ENCODE measurements at regions not wholly inside any gene's neighbourhood (a gene's known extent, or its start where the extent isn't known, plus 50 kb on each side); places are given as distances from the start of the nearest gene placed in this dataset.
A peak's percentile ranks its signal among the peaks of the same experiment; 100 is the strongest.
"Not testable (repeated sequence)": the region's sequence is repeated elsewhere in the genome, so short reads cannot be mapped to it uniquely, and the experiment has no call there.

DNA sequence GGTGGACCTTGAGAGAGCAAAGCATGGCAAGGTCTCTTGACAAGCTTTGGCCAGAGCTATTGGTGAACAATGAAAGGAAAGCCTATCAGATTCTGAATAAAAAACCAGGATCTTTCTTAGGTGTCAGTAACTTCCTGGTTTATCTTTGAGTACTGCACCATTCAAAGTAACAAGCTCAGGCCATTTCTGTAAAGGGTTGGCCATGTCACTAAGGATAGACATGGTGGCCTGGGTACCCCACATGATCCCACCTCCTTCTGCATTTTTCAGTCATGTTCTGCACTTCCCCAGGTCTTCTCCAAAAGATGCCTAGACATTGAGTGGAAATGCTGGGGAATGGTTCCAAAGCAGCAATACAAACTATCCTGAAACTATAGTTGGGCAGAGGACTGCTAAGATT lies 242.0 kb downstream of the ARHGAP12 start:
- no peak for DNase-seq

DNA sequence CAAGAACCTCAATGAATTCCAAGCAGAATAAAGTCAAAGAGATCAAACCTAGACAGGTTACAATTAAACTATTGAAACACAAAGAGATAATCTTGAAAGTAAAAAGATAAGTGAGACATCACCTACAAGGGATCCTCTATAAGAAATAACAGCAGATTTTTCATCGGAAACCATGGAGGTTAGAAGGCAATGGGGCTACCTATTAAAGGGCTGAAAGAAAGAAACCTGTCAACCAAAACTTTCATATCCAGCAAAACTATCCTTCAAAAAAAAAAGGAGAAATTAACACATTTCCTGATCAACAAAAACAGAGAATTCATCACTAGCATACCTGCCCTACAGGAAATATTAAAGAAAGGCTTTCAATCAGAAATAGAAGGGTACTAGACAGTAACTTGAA lies 244.9 kb downstream of the ARHGAP12 start:
- DNase-seq: no peak

DNA sequence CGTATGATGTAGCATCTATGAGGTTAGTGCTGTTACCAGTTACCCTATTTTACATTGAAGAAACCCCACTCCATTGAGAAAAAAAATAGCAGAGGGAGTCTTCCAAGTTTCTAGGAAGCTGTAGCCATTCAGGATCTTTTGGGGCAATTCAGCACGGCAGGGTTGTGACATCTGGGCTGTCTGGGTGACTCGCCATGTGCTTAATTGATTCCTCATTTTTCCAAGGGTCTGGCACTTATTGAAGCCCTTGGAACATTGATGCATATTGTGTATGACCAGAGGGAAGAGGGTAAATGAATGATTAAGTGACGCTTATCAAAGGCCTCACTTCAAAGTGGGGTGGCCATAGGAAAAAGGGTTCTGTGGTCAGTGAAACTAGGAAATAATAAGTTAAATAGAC lies 248.7 kb downstream of the ARHGAP12 start:
- no peak for DNase-seq

DNA sequence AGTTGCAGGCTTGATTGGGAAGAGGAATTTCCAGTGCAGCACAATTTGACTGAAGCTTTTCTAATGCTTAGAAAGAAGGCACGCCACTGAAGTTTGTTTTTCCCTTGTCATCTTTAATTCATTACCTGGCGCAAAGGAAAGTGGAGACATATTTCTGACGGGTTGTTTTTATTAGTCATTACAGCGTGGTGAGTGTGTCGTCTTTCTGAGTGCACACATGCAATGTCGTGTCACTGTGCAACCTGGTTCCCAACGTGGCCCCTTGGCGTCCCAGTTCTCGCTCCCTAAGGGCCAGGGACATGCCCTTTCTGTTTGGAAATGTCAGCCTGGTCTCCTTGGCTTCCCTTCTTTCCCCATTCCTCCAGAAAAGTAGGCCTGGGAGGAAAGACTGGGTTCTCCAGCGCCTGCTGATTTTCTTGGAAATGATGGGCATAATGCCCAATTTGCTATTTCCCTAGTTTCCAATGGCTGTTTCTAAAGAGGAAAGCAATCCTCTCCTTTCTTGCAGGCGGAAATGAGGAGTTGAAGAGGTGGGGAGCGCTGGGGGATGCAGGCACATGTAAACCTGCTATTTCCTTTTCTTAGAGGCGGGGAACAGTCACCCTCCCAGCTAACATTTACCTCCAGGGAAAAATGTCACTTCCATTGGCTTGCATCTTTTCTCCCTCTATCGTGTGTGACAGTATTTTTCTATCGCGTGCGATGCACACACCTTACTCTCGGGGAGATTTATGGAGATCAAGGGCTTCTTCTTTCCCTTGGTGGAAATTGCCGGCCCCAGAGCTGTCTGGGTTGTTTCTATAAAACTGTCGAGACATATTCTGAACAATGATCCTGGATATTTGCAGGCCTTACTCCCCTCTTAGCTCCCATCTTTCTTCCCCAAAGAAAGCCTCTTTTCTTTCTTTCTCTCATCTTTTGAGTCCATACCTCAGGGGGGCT lies 249.8 kb downstream of the ARHGAP12 start:
- DNase-seq: peak in 1 of 3 donors; percentile 69

DNA sequence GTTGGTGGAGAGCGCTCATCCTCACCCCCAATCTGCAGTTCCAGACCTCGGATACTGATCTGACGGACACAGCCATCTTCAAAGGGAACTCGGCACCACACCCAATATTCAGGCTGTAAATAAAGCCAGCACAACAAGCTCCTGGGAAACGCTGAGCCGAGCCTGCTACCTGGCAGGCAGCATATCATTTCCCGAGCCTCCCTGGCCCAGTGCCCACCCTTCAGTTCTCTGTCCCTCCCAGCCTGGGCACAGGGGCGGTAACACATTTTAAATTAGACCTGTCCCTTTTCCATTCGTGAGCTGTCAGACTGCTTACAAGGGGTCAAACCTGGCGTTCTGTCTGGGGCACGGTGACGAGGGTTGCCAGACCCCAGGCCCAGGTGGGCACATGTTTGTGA lies 250.5 kb downstream of the ARHGAP12 start:
- DNase-seq: no peak

DNA sequence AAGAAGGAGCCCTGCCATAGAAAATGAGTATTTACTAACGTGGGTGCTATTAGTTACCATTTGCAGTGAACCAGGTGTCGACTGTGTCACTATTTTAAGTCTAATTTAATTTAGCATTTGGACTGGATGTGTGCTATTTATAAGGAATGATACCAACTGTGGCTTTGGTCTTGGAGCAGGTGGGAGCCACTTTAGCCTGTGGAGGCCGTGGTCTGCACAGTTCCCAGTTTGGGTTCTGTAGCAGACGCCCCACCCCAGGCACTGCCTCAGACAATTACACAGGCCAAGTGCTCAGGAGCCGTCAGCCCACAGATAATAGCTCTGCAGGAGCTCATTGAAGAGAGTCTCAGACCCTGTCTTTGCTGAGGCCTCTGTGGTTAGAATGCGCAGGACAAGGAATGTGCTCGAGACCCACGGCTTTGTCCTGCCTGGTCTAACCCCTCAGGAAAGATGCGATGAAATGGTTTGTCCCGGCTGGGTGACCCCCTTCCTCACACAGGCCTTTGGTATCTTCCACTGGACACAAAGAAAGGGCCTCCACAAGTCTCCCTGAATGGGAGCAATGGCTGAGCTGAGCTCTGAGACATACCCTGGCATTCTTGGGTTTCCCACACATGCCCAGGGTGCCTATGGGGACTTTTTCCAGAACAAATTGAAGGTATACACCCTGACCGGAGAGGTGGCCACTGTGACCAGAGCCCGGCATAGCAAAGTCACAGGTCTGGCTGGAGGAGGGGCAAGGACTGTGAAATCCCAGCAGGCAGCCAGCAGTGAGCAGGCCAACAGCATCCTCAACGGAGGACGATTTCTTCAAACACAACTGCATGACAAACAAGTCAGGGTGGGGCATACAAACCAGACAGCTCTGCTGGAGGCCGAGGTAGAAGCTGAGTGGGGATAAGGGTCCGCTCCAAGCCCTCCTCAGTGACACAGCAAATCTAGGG lies 251.2 kb downstream of the ARHGAP12 start:
- no peak for DNase-seq

DNA sequence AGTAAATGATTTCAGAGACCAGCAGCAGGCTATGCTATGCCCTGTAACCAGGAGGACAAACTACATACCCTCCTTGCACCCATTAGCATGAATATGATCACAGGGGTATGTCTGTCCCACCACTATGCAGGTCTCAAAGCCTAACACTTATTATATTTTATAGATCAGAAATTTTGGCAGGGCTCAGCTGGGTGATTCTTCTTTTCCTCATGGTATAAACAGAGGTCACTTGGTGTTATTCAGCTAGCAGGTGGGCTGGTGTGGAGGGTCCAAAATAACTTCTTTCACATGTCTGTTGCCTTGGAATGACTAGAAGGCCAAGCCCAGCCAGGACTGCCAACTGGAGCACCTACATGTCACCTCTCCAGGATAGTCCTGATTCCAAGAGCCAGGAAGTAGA lies 252.9 kb downstream of the ARHGAP12 start:
- DNase-seq: no peak

DNA sequence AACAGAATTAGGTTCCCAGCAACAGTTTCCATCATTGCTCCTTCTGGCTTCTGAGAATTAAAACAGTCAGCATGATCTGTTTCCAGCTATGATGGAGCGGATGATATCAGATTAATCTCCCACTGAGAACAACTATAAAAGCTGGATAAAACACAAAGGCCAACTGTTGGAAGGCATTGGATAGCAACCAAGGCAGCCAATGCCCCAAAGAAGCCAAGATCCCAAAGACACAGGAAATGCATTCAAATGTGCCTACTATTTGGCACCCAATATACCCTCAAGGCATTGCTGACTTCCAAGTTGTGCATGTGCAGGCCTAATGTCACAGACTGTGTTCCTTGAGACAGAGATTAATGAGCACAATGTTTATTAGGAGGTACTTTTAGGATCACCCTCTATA lies 259.3 kb downstream of the ARHGAP12 start:
- DNase-seq: peak in 1 of 3 donors; percentile 63

DNA sequence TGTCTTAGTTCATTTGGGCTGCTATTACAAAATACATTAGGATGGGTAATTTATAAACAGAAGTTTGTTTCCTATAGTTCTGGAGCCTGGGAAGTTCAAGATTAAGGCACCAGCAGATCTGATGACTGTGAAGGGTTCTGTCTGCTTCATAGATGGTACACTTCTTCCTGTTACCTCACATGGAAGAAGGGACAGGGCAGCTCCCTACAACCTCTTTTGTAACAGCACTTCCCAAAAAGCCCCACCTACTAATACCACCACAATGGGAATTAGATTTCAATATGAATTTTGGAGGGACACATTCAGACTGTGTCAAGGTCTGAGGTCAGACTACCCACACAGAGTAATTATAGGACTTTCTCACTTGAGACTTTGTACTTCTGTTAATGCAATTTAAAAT lies 260.3 kb downstream of the ARHGAP12 start:
- DNase-seq: no peak

DNA sequence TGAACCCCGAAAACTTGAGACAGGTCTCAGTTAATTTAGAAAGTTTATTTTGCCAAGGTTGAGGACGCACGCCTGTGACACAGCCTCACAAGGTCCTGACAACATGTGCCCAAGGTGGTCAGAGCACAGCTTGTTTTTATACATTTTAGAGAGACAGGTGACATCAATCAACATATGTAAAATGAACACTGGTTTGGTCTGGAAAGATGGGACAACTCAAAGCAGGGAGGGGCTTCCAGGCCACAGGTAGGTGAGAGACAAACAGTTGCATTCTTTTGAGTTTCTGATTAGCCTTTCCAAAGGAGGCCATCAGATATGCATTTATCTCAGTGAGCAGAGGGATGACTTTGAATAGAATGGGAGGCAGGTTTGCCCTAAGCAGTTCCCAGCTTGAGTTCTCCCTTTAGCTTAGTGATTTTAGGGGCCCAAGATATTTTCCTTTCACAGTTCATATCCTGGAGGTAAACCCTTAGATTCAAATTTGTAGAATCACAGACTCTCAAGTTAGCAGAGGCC lies 262.8 kb downstream of the ARHGAP12 start:
- DNase-seq: not testable (repeated sequence)

DNA sequence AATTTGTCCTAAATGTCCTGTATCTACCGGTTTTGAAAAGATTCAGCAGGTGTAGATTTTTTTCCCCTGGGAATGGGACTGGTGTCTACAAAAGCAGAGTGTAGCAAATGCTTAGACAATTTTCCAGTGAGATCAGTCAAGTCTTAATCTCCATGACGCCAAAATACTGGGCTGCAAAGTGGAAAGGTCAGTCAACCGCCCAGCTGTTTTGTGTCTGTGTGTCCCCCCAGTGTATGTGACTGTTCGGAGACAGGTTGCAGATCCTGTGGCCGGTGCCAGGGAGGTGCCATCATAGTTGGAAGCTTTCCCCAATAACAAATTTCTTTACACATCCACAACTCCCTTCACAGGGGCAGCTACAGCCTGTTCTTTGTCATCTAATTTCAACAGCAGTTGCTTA lies 263.8 kb downstream of the ARHGAP12 start:
- peak in 2 of 3 donors; percentile 45 to 72 for DNase-seq

DNA sequence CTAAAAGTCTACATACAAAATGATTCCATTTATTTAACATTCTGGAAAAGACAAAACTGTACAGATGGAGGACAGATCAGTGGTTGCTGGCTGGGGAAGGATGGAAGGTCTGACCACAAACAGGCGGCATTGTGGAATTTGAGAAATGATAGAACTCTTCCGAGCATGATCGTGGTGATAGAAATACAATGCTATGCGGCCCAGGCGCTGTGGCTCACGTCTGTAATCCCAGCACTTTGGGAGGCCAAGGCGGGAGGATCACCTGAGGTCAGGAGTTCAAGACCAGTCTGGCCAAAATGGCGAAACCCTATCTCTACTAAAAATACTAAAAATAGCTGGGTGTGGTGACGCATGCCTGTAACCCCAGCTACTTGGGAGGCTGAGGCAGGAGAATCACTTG lies 264.6 kb downstream of the ARHGAP12 start:
- not testable (repeated sequence) for DNase-seq

DNA sequence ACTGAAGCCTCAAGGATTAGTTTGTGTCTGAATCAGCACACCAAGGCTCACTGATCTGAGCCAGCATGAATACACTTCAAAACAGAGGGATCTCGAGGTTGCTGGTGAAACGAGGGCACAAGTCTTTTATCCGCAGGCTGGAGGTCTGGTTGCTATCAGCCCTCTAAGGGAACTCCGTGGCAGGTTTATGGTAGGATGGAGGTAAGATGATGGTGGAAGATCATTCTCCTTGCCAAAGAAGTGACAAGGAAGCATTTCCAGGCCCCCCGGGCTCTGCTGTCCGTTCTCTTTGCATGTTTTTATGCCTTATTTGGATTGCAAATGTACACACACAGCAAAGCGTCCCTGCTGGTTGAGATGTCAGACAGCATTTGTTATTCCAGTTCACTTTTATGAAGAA lies 268.3 kb downstream of the ARHGAP12 start:
- peak in 1 of 3 donors; percentile 39 for DNase-seq

DNA sequence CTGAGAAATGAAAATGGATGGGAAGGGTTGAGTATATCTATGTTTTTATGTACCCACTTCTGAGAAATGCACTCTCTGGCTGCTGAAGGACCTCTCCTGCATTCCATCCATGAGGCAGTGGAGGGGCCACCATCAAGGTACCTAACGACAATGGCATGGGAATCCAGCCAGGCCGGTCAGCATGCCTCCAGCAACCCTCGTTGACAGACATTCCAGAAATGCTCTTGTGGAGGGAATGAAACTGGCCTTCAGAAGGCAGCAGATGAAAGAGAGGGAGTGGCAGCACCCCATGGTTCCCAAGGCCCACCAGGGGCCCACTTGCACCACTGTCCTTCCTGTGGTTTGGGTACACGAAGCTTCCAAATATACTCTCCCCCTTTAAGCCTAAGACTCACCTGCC lies 269.0 kb downstream of the ARHGAP12 start:
- DNase-seq: no peak

DNA sequence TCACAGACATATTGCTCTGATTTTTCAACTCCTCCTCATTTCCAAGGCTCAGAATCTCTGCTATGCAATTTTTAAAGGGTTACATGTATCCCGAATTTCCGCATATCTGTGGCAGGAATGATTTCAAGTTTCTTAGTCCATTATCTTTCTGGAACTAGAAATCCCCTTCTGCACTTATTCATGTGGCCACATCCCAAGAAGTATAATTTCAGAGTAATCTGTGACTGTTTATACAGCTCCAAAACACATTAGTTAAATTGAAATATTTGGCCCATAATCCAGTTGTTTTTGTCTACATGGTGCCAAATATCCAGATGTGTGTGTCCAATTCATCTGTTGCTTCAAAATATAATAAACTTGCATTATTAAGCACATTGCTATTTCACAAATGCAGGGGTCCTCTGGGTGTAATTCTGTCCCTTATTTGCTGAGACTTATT lies 271.2 kb downstream of the ARHGAP12 start:
- peak in 2 of 3 donors; percentile 81 to 87 for DNase-seq

DNA sequence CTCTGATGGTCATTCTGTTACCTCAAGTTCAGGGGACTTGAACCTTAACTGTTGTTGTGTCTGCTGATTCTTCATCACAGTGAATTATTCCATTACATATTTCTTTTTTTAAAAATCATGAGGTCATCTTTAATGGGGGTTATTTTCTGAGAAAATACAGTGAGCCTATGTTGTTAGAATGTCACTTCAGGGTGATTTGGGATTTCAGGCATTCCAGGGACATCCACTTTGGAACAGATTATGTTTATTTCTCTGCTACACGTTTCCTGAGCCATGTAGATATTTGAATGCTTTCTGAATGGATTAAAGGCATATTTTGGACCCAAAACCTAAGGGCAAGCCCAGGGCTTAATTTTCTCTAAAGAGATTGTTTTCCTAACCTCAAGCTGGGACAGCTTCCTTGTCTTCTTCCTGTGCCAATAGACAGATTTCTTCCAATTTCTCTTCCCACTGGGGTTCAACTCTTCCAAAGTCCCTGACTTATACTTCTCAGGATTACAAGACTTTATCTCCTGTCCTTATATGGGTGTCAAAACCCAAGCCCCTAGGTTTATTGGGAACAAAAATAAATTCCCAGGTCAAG lies 271.7 kb downstream of the ARHGAP12 start:
- DNase-seq: peak; percentile 70 to 94 (median 78)

DNA sequence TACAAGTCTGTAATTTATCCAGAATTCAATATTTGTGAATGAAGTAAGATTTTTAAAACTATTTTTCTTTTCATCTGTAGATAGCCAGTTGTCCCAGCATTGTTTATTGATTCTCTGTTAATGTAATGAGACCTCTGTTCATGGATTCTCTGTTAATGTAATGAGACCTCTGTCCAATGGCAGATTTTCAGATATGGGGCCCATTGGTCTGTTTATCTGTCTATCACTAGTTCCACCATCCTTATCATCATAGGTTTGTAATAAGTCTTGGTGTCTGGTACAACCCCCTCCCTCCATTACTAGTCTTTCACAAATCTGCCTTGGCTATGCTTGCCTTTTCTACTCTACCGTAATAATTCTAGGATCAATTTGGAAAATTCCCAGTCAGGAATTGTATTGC lies 276.6 kb downstream of the ARHGAP12 start:
- DNase-seq: no peak

DNA sequence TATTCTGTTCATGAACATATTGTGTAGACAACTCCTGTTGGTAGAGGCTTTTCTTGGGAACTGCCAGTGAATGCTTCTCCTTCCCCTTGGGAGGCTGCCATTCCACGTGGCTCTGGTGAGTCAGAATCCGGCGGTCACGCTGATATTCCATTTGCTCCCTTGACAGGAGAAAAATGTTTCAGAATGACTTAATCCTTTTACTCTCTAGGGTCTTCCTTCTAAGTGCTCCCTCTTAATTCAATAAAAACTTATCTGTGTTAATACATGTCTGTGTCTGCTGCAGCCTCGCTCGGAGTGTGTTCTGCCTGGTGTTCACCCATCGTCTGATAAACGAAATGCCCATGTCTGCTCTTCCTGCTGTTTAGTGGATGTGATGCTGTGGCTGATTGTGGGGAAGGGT lies 278.6 kb downstream of the ARHGAP12 start:
- peak; percentile 72 to 86 (median 80) for DNase-seq

DNA sequence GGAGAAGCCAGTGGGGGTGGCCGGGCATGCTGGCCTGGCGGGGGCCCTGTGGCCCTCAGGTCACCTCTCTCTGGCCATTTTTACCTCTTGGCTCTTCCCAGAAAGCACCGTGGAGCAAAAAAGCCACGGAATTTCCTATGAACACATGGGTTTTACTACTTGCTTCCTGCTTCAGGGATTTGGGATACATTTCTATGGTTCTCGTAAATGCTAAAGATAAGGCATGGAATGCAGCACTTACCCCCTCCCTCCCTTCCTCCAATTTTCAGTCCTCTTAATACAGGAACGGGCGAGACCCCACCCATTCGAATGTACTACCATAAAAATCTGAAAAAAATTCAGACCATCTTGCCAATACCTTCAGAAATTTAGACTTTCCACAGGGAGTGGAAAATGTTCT lies 279.7 kb downstream of the ARHGAP12 start:
- DNase-seq: peak in 1 of 3 donors; percentile 39

DNA sequence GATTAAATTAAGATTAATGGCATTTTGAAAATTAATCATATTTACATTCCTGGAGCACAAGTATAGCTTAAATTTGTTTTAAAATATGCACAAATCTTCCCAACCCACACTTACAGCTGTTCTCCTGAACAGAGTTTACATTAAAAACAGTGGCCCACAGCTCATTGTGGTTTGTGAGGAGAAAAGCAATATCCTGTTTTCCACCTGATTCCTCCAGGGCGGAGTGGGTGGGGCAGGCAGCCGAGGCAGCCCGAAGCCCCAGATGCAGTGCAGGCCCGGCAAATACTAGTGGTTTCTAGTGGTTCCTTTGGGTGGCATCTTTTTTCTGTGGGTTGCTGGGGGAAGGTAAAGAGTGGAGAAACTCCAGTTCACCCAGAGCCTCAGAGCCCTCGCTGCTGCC lies 280.8 kb downstream of the ARHGAP12 start:
- DNase-seq: no peak

DNA sequence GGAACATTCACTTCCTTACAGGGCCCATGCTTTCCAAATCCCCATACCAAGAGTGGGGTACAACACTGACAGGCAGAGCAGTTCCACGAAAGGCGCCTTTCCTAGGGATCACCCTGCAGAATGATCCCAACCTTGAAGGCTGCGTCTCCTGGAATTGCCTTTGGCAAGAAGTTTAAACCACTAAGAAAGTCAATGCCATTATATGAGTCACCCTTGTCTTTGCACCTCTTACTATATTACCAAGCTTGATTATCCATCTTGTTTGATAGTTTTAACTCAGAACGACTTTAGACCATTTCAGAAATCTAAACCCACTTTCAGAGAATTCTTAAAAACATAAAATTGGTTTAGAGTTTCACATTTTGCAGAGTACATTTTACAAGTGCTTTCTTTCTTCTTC lies 282.1 kb downstream of the ARHGAP12 start:
- DNase-seq: no peak

DNA sequence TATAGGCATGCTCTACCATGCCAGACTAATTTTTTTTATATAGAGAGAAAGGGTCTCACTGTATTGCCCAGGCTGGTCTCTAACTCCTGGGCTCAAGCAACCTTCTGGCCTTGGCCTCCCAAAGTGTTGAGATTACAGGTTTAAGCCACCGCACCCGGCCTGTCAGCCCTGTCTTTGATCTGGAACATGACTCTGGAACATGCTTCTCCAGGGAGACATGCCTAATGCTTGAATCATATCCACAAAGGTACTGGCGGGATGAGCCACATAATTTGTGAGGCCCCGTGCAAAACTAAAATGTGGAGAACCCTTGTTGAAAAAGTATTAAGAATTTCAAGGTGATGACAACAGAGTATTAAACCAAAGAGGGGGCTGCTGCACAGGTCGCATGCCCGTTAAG lies 282.8 kb downstream of the ARHGAP12 start:
- DNase-seq: no peak
